ENCODE measurements at regions not wholly inside any gene's neighbourhood (a gene's known extent, or its start where the extent isn't known, plus 50 kb on each side); places are given as distances from the start of the nearest gene placed in this dataset.

DNA sequence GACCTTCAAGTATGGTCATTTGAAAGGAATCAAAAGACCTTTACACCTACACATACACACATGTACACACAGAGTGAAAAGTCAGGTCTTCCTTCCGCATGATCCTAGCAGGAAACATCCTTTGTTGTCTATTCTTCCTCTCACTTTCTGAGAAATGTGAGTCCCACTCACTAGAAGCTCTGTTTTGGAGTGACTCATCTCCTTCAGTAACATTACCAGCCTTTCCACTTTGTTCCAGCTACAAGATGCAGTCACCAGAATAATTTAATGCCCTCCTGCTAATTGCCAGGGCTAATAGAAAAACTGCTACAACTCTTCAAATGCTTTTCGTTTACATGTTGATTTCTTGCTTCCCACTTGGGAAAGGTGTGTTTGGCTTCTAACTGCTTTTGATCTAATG, 417.3 kb downstream of the RASEF start:
- TF ChIP-seq POLR2A (IDR thresholded peaks at IDR 0.05; ENCODE audit: low read length) (no peak), KDM5A (IDR thresholded peaks at IDR 0.05) (no peak), HOXA7 (CRISPR knock-in tag; IDR thresholded peaks at IDR 0.05) (no peak), RARB (CRISPR knock-in tag; IDR thresholded peaks at IDR 0.05) (no peak), JUN (IDR thresholded peaks at IDR 0.05) (no peak), NR3C1 (IDR thresholded peaks at IDR 0.05) (no peak), RFX5 (IDR thresholded peaks at IDR 0.05) (no peak)
- TF ChIP-seq, protein P1, sequence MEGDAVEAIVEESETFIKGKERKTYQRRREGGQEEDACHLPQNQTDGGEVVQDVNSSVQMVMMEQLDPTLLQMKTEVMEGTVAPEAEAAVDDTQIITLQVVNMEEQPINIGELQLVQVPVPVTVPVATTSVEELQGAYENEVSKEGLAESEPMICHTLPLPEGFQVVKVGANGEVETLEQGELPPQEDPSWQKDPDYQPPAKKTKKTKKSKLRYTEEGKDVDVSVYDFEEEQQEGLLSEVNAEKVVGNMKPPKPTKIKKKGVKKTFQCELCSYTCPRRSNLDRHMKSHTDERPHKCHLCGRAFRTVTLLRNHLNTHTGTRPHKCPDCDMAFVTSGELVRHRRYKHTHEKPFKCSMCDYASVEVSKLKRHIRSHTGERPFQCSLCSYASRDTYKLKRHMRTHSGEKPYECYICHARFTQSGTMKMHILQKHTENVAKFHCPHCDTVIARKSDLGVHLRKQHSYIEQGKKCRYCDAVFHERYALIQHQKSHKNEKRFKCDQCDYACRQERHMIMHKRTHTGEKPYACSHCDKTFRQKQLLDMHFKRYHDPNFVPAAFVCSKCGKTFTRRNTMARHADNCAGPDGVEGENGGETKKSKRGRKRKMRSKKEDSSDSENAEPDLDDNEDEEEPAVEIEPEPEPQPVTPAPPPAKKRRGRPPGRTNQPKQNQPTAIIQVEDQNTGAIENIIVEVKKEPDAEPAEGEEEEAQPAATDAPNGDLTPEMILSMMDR (IDR thresholded peaks at IDR 0.05), result no peak
- TF ChIP-seq, protein P2, sequence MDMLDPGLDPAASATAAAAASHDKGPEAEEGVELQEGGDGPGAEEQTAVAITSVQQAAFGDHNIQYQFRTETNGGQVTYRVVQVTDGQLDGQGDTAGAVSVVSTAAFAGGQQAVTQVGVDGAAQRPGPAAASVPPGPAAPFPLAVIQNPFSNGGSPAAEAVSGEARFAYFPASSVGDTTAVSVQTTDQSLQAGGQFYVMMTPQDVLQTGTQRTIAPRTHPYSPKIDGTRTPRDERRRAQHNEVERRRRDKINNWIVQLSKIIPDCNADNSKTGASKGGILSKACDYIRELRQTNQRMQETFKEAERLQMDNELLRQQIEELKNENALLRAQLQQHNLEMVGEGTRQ (IDR thresholded peaks at IDR 0.05), result no peak
- TF ChIP-seq, protein P3, sequence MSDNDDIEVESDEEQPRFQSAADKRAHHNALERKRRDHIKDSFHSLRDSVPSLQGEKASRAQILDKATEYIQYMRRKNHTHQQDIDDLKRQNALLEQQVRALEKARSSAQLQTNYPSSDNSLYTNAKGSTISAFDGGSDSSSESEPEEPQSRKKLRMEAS (IDR thresholded peaks at IDR 0.05), result no peak

Measured in A549 (cell line).